ENCODE measurements at regions not wholly inside any gene's neighbourhood (a gene's known extent, or its start where the extent isn't known, plus 50 kb on each side); places are given as distances from the start of the nearest gene placed in this dataset.

DNA sequence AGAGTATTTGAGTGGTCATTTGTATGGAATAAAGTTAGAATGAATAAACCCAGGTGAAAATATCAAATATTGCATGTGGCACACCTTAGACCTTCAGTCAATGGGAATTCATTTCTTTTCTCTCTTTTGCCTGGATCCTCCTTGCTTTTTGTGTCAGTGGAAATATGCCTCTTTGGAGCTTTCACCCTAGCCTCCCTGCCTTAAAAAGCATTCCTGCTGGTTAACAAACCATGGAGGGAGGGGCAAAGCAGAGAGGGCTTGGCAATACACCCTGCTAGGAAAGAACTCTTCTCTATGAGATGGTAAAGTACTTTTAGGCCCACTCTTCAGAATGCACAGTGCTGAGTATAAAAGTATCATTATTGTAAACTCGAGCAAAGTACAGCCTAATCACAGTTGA lies 383.7 kb downstream of the DMAC1 start:
- no peak overlapping the region for H3K27ac Mint-ChIP-seq
- no peaks in the 10 kb centered on the region for H3K4me1 Mint-ChIP-seq
- Histone ChIP-seq H3K27me3 (ENCODE audit: control insufficient read depth, insufficient read depth, low read length, poor library complexity, severe bottlenecking) (no peaks in the 10 kb centered on the region), H3K9ac (ENCODE audit: extremely low read depth, low read length, poor library complexity, severe bottlenecking) (no peak overlapping the region), H3K4me1 (ENCODE audit: control insufficient read depth, insufficient read depth, low read length) (no peaks in the 10 kb centered on the region), H3K4me3 (ENCODE audit: low read length) (no peak overlapping the region), H3K36me3 (ENCODE audit: control insufficient read depth, insufficient read depth, low read length) (no peaks in the 10 kb centered on the region), H3K27ac (ENCODE audit: low read depth, low read length) (no peak overlapping the region), H3K9me3 (ENCODE audit: control insufficient read depth, low read length) (peaks cover 7% of the 10 kb centered on the region)
- H3K4me3 Mint-ChIP-seq = no peak overlapping the region
- H3K27me3 Mint-ChIP-seq (ENCODE audit: insufficient read depth) = no peaks in the 10 kb centered on the region
- no peak for DNase-seq
- peaks cover 5% of the 10 kb centered on the region for H3K9me3 Mint-ChIP-seq
- TF ChIP-seq, protein P1, sequence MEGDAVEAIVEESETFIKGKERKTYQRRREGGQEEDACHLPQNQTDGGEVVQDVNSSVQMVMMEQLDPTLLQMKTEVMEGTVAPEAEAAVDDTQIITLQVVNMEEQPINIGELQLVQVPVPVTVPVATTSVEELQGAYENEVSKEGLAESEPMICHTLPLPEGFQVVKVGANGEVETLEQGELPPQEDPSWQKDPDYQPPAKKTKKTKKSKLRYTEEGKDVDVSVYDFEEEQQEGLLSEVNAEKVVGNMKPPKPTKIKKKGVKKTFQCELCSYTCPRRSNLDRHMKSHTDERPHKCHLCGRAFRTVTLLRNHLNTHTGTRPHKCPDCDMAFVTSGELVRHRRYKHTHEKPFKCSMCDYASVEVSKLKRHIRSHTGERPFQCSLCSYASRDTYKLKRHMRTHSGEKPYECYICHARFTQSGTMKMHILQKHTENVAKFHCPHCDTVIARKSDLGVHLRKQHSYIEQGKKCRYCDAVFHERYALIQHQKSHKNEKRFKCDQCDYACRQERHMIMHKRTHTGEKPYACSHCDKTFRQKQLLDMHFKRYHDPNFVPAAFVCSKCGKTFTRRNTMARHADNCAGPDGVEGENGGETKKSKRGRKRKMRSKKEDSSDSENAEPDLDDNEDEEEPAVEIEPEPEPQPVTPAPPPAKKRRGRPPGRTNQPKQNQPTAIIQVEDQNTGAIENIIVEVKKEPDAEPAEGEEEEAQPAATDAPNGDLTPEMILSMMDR (conservative IDR thresholded peaks at IDR 0.05) = no peak
- no peaks in the 10 kb centered on the region for H3K36me3 Mint-ChIP-seq (ENCODE audit: low read depth)
- 90% methylated on average over 1 of the region's 1 CpG; no CpG with 5 or more reads in 1 of the 2 experiments for WGBS, 2 experiments (ENCODE audit: insufficient coverage in 1 of 2, insufficient read length in 1 of 2)

DNA sequence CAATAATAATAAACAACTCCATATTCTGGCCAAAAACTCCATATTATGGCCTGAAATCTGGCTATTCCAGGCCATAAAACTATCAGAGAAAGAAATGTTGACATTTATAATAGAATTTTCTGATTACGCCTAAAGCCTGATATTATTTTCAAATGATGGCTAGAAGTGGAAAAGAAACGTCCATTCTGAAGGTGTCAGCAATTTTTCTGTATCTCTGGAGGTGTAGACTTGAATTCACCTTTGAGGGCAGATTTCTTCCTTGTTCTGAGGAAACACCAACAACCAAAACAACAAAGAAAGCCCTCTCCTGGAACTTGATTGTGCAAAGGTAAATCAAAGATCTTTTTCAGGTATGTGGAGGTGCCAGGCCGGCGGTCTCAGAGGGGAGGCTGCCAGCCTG lies 390.7 kb downstream of the DMAC1 start:
- no peak for DNase-seq
- H3K4me3 Mint-ChIP-seq = no peak overlapping the region
- Histone ChIP-seq H3K27me3 (ENCODE audit: control insufficient read depth, insufficient read depth, low read length, poor library complexity, severe bottlenecking) (no peaks in the 10 kb centered on the region), H3K4me3 (ENCODE audit: low read length) (no peak overlapping the region), H3K36me3 (ENCODE audit: control insufficient read depth, insufficient read depth, low read length) (no peaks in the 10 kb centered on the region), H3K4me1 (ENCODE audit: control insufficient read depth, insufficient read depth, low read length) (no peaks in the 10 kb centered on the region), H3K9ac (ENCODE audit: extremely low read depth, low read length, poor library complexity, severe bottlenecking) (no peak overlapping the region), H3K9me3 (ENCODE audit: control insufficient read depth, low read length) (peaks cover 7% of the 10 kb centered on the region), H3K27ac (ENCODE audit: low read depth, low read length) (no peak overlapping the region)
- no peak overlapping the region for H3K27ac Mint-ChIP-seq
- H3K4me1 Mint-ChIP-seq = no peaks in the 10 kb centered on the region
- peaks cover 4% of the 10 kb centered on the region for H3K27me3 Mint-ChIP-seq (ENCODE audit: insufficient read depth)
- peaks cover 3% of the 10 kb centered on the region for H3K9me3 Mint-ChIP-seq
- TF ChIP-seq, protein P1 (conservative IDR thresholded peaks at IDR 0.05) = no peak
- 85 to 99% methylated on average over 2 to 4 of the region's 4 CpGs for WGBS, 2 experiments (ENCODE audit: insufficient coverage in 1 of 2, insufficient read length in 1 of 2)
- no peaks in the 10 kb centered on the region for H3K36me3 Mint-ChIP-seq (ENCODE audit: low read depth)

DNA sequence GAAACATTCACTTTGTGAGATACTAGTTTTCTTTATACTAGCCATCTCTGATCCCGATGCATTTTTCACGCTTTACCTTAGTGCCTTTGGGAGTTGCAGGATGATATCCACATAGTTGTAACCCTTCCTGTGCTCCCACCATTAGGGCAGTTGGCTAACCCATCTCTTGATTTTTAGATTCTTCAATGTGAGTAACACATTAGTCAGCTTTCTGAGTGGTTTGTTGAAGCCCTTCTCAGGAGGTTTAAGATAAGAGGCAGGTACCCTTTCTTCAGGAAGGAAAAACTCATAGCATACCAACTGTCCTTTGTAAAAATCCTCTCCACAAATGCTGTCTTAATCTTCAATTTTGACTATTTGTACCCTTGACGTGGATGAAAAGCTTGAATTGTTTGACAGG lies 392.3 kb downstream of the DMAC1 start:
- Histone ChIP-seq H3K36me3 (ENCODE audit: control insufficient read depth, insufficient read depth, low read length) (no peaks in the 10 kb centered on the region), H3K4me1 (ENCODE audit: control insufficient read depth, insufficient read depth, low read length) (no peaks in the 10 kb centered on the region), H3K27ac (ENCODE audit: low read depth, low read length) (no peak overlapping the region), H3K9ac (ENCODE audit: extremely low read depth, low read length, poor library complexity, severe bottlenecking) (no peak overlapping the region), H3K9me3 (ENCODE audit: control insufficient read depth, low read length) (peaks cover 7% of the 10 kb centered on the region), H3K4me3 (ENCODE audit: low read length) (no peak overlapping the region), H3K27me3 (ENCODE audit: control insufficient read depth, insufficient read depth, low read length, poor library complexity, severe bottlenecking) (no peaks in the 10 kb centered on the region)
- Mint-ChIP-seq H3K27me3 (ENCODE audit: insufficient read depth) (peaks cover 4% of the 10 kb centered on the region), H3K4me1 (peaks cover 6% of the 10 kb centered on the region), H3K9me3 (peaks cover 3% of the 10 kb centered on the region), H3K4me3 (no peak overlapping the region), H3K36me3 (ENCODE audit: low read depth) (no peaks in the 10 kb centered on the region), H3K27ac (no peak overlapping the region)
- WGBS, 2 experiments (ENCODE audit: insufficient coverage in 1 of 2, insufficient read length in 1 of 2) = 95 to 100% methylated on average over 2 to 3 of the region's 3 CpGs
- no peak for DNase-seq
- TF ChIP-seq, protein P1 (conservative IDR thresholded peaks at IDR 0.05) = no peak
